K562 (cell line): ENCODE measurements at regions not wholly inside any gene's neighbourhood (a gene's known extent, or its start where the extent isn't known, plus 50 kb on each side); places are given as distances from the start of the nearest gene placed in this dataset.
"Not testable (repeated sequence)": the region's sequence is repeated elsewhere in the genome, so short reads cannot be mapped to it uniquely, and the experiment has no call there.

Experiments used
- BHLHE40 ChIP-seq: IDR thresholded peaks from 2 replicates; pipeline ENCODE4 v1.6.1; 2011; ENCODE audit warnings: low read length, improper control_type of control experiment
- CTCF ChIP-seq, 3 experiments: IDR thresholded peaks in 2 of 3; conservative IDR thresholded peaks in 1 of 3; 2 replicates each; pipeline ENCODE4 v1.5.1; 2011 to 2012; ENCODE audit warnings: low read length in 3 of 3, mild to moderate bottlenecking in 3 of 3, control low read depth in 2 of 3, improper control_type of control experiment in 1 of 3, inconsistent platforms in 1 of 3, low read depth in 1 of 3, mixed read lengths in 1 of 3, moderate library complexity in 1 of 3; ENCODE audit not compliant: insufficient read depth in 2 of 3
- CUX1 ChIP-seq: fragments of 200-800 bp; sonication (Bioruptor generic); IDR thresholded peaks from 2 replicates; pipeline ENCODE4 v1.6.1; 2016; ENCODE audit warnings: missing genetic modification characterization, missing compliant biosample characterization
- RREB1 ChIP-seq: fragments of 250-450 bp; sonication (Bioruptor Pico); IDR thresholded peaks from 2 replicates; pipeline ENCODE4 v1.4.0; 2020
- SMARCA4 ChIP-seq: fragments of 450-650 bp; IDR thresholded peaks from 2 replicates; pipeline ENCODE4 v1.6.1; 2016
- ZBTB11 ChIP-seq, 3 experiments: fragments of 200-800 bp in 1 of 3; fragments of 250-450 bp in 1 of 3; fragments of 450-650 bp in 1 of 3; sonication (Bioruptor Pico) in 1 of 3; sonication (Bioruptor generic) in 1 of 3; formaldehyde crosslinking in 1 of 3; IDR thresholded peaks; 2 replicates each; pipeline versions ENCODE4 v1.6.1 to v1.8.0; 2016 to 2022; ENCODE audit warnings: mild to moderate bottlenecking in 2 of 3, missing genetic modification characterization in 2 of 3, missing compliant biosample characterization in 1 of 3, moderate library complexity in 1 of 3

GRCh38 chr1:224040423-224040822 lies 73.5 kb upstream of the FBXO28 start:
- not testable (repeated sequence) for TF ChIP-seq CTCF (IDR thresholded peaks at IDR 0.05 in 2 of 3, conservative IDR thresholded peaks at IDR 0.05 in 1 of 3; ENCODE audit: insufficient read depth in 2 of 3, low read depth in 1 of 3, low read length in 3 of 3); RREB1; CUX1 (CRISPR knock-in tag); SMARCA4; ZBTB11 (CRISPR knock-in tag; IDR thresholded peaks at IDR 0.05); BHLHE40
